WTC11 (cell line): ENCODE measurements at regions not wholly inside any gene's neighbourhood (a gene's known extent, or its start where the extent isn't known, plus 50 kb on each side); places are given as distances from the start of the nearest gene placed in this dataset.

Experiments
- ATAC-seq: fragments of 200-7000 bp; cut with Tn5 transposase; 2 replicates; pipeline ENCODE4 v1.10.0; 2021; ENCODE audit warnings: mild to moderate bottlenecking, moderate library complexity
- CTCF ChIA-PET: fragments of 300-600 bp; sonication (Branson Sonifier 250); formaldehyde crosslinking; loops from one replicate; lab custom pipeline; 2021; ENCODE audit warnings: antibody characterized with exemption; lab: Charles Lee
- POLR2A ChIA-PET: fragments of 350-600 bp; sonication (Branson Sonifier 250); formaldehyde crosslinking; loops from one replicate; lab custom pipeline; 2021; ENCODE audit warnings: antibody characterized with exemption; lab: Charles Lee
- DNase-seq: peaks from one replicate; pipeline ENCODE4 v3.0.0; 2021; ENCODE audit warnings: low spot score
- H3K27ac Mint-ChIP-seq: 2 replicates; pipeline ENCODE4 v1.8.0; 2021; ENCODE audit warnings: mixed read lengths
- H3K27me3 Mint-ChIP-seq: 2 replicates; pipeline ENCODE4 v1.8.0; 2021; ENCODE audit warnings: low read depth, mild to moderate bottlenecking, moderate library complexity, mixed read lengths
- H3K36me3 Mint-ChIP-seq: 2 replicates; pipeline ENCODE4 v1.8.0; 2021; ENCODE audit warnings: mixed read lengths
- H3K4me1 Mint-ChIP-seq: 2 replicates; pipeline ENCODE4 v1.8.0; 2022; ENCODE audit warnings: mixed read lengths
- H3K4me3 Mint-ChIP-seq: 2 replicates; pipeline ENCODE4 v1.8.0; 2021; ENCODE audit warnings: mild to moderate bottlenecking, moderate library complexity, mixed read lengths
- H3K9me3 Mint-ChIP-seq: 2 replicates; pipeline ENCODE4 v1.8.0; 2021; ENCODE audit warnings: mixed read lengths
- AR ChIP-seq: fragments of 250-450 bp; sonication (Bioruptor Pico); IDR thresholded peaks from 2 replicates; pipeline ENCODE4 v1.9.0; 2021; ENCODE audit warnings: mild to moderate bottlenecking
- ATF3 ChIP-seq: sonication (generic); formaldehyde crosslinking; conservative IDR thresholded peaks from 2 replicates; pipeline ENCODE4 v1.8.1; 2022; ENCODE audit warnings: mild to moderate bottlenecking, missing genetic modification reagents
- ETV6 ChIP-seq: sonication (generic); formaldehyde crosslinking; IDR thresholded peaks from 2 replicates; pipeline ENCODE4 v1.8.1; 2022; ENCODE audit warnings: mild to moderate bottlenecking, missing genetic modification reagents
- GABPB1 ChIP-seq: sonication (generic); formaldehyde crosslinking; IDR thresholded peaks from 2 replicates; pipeline ENCODE4 v1.8.1; 2023; ENCODE audit warnings: mild to moderate bottlenecking, missing genetic modification reagents
- NFATC4 ChIP-seq: fragments of 250-450 bp; sonication (Bioruptor Pico); IDR thresholded peaks from 2 replicates; pipeline ENCODE4 v1.9.0; 2021; ENCODE audit warnings: mild to moderate bottlenecking
- NR3C1 ChIP-seq: sonication (generic); formaldehyde crosslinking; conservative IDR thresholded peaks from 2 replicates; pipeline ENCODE4 v1.8.1; 2023; ENCODE audit warnings: low read depth, mild to moderate bottlenecking, missing genetic modification reagents
- OVOL2 ChIP-seq: fragments of 250-450 bp; sonication (Bioruptor Pico); IDR thresholded peaks from 2 replicates; pipeline ENCODE4 v1.9.0; 2021; ENCODE audit warnings: mild to moderate bottlenecking, borderline replicate concordance
- TEAD4 ChIP-seq: sonication (generic); formaldehyde crosslinking; IDR thresholded peaks from 2 replicates; pipeline ENCODE4 v1.8.0; 2022; ENCODE audit warnings: mild to moderate bottlenecking, missing genetic modification reagents
- USF1 ChIP-seq: sonication (generic); formaldehyde crosslinking; IDR thresholded peaks from 2 replicates; pipeline ENCODE4 v1.8.0; 2022; ENCODE audit warnings: mild to moderate bottlenecking, missing genetic modification reagents
- ZNF219 ChIP-seq: sonication (generic); formaldehyde crosslinking; IDR thresholded peaks from 2 replicates; pipeline ENCODE4 v1.8.0; 2023; ENCODE audit warnings: missing genetic modification reagents, mild to moderate bottlenecking, borderline replicate concordance
- ZSCAN18 ChIP-seq: fragments of 250-450 bp; sonication (Bioruptor Pico); IDR thresholded peaks from 2 replicates; pipeline ENCODE4 v2.1.2; 2022; ENCODE audit warnings: mild to moderate bottlenecking, moderate library complexity
- TF ChIP-seq, protein P1 (sequence below): fragments of 200-600 bp; IDR thresholded peaks from 2 replicates; pipeline ENCODE4 v1.8.0; 2022; ENCODE audit warnings: antibody characterized with exemption
- TF ChIP-seq, protein P2 (sequence below): sonication (generic); formaldehyde crosslinking; IDR thresholded peaks from 2 replicates; pipeline ENCODE4 v1.8.1; 2023; ENCODE audit warnings: mild to moderate bottlenecking, moderate library complexity, missing genetic modification reagents
- TF ChIP-seq, protein P3 (sequence below): fragments of 250-450 bp; sonication (Bioruptor Pico); conservative IDR thresholded peaks from 2 replicates; pipeline ENCODE4 v1.9.0; 2021; ENCODE audit warnings: mild to moderate bottlenecking
- TF ChIP-seq, protein P4 (sequence below): sonication (generic); formaldehyde crosslinking; IDR thresholded peaks from 2 replicates; pipeline ENCODE4 v1.8.0; 2022; ENCODE audit warnings: missing genetic modification reagents

DNA sequence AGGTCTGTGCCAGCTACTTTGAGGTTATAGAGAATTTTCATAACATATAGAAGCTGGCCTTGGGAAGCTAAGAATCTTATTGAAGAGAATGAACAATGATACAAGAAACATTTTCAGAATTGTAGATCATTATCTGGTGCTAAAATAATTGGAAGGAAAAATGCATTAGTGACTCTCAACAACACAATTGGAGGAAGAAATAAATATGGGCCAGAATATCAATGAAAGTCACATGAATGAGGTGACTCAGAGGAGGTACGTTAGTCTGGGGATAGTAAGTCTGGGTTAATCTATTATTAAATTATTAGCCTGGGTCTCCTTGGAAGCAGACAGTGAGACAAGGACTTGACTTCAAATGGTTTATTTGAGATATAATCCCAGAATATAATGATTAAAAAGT, 529.3 kb upstream of the SLIT2 start:
- no peak for ATAC-seq
- Mint-ChIP-seq H3K27ac (no peak overlapping the region), H3K4me3 (no peak overlapping the region), H3K27me3 (no peaks in the 10 kb centered on the region), H3K9me3 (peaks cover 5% of the 10 kb centered on the region), H3K4me1 (no peaks in the 10 kb centered on the region), H3K36me3 (no peaks in the 10 kb centered on the region)
- ChIA-PET CTCF (no interaction called here), POLR2A (no interaction called here)
- no peak for DNase-seq
- TF ChIP-seq AR (CRISPR knock-in tag) (no peak), NR3C1 (no peak), TEAD4 (CRISPR knock-in tag) (no peak), GABPB1 (no peak), ZNF219 (CRISPR knock-in tag) (no peak), OVOL2 (no peak), ZSCAN18 (CRISPR knock-in tag) (no peak), USF1 (CRISPR knock-in tag) (no peak), ETV6 (no peak), ATF3 (CRISPR knock-in tag) (no peak), NFATC4 (CRISPR knock-in tag) (no peak)
- TF ChIP-seq, protein P1, sequence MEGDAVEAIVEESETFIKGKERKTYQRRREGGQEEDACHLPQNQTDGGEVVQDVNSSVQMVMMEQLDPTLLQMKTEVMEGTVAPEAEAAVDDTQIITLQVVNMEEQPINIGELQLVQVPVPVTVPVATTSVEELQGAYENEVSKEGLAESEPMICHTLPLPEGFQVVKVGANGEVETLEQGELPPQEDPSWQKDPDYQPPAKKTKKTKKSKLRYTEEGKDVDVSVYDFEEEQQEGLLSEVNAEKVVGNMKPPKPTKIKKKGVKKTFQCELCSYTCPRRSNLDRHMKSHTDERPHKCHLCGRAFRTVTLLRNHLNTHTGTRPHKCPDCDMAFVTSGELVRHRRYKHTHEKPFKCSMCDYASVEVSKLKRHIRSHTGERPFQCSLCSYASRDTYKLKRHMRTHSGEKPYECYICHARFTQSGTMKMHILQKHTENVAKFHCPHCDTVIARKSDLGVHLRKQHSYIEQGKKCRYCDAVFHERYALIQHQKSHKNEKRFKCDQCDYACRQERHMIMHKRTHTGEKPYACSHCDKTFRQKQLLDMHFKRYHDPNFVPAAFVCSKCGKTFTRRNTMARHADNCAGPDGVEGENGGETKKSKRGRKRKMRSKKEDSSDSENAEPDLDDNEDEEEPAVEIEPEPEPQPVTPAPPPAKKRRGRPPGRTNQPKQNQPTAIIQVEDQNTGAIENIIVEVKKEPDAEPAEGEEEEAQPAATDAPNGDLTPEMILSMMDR = no peak
- TF ChIP-seq, protein P2, sequence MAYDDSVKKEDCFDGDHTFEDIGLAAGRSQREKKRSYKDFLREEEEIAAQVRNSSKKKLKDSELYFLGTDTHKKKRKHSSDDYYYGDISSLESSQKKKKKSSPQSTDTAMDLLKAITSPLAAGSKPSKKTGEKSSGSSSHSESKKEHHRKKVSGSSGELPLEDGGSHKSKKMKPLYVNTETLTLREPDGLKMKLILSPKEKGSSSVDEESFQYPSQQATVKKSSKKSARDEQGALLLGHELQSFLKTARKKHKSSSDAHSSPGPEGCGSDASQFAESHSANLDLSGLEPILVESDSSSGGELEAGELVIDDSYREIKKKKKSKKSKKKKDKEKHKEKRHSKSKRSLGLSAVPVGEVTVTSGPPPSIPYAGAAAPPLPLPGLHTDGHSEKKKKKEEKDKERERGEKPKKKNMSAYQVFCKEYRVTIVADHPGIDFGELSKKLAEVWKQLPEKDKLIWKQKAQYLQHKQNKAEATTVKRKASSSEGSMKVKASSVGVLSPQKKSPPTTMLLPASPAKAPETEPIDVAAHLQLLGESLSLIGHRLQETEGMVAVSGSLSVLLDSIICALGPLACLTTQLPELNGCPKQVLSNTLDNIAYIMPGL (CRISPR knock-in tag) = no peak
- TF ChIP-seq, protein P3, sequence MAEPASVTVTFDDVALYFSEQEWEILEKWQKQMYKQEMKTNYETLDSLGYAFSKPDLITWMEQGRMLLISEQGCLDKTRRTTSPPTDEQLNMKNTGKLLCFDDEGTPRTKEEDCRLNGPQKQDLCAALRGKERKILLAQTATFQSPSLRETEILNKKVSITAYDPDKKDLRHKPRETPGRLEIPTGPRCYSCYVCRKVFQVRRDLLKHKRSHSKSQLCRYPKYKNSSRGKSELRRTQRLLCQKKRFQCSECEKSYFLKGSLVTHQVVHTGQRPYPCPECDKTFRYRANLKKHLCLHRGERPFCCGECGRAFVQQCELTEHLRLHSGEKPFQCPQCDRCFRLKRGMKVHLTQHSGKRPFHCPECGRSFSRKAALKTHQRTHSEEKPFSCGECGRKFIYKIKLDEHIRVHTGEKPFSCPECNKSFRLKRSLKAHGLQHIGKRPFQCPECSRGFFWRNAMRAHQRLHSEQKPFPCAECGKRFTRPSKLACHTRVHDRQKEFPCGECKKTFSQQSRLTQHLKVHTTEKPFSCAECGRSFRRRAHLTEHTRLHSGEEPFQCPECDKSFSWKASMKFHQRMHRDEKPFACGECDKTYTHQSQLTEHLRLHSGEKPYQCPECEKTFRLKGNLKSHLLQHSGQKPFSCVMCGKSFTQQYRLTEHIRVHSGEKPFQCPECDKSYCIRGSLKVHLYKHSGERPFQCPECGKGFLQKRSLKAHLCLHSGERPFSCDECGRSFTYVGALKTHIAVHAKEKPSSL (CRISPR knock-in tag) = no peak
- TF ChIP-seq, protein P4, sequence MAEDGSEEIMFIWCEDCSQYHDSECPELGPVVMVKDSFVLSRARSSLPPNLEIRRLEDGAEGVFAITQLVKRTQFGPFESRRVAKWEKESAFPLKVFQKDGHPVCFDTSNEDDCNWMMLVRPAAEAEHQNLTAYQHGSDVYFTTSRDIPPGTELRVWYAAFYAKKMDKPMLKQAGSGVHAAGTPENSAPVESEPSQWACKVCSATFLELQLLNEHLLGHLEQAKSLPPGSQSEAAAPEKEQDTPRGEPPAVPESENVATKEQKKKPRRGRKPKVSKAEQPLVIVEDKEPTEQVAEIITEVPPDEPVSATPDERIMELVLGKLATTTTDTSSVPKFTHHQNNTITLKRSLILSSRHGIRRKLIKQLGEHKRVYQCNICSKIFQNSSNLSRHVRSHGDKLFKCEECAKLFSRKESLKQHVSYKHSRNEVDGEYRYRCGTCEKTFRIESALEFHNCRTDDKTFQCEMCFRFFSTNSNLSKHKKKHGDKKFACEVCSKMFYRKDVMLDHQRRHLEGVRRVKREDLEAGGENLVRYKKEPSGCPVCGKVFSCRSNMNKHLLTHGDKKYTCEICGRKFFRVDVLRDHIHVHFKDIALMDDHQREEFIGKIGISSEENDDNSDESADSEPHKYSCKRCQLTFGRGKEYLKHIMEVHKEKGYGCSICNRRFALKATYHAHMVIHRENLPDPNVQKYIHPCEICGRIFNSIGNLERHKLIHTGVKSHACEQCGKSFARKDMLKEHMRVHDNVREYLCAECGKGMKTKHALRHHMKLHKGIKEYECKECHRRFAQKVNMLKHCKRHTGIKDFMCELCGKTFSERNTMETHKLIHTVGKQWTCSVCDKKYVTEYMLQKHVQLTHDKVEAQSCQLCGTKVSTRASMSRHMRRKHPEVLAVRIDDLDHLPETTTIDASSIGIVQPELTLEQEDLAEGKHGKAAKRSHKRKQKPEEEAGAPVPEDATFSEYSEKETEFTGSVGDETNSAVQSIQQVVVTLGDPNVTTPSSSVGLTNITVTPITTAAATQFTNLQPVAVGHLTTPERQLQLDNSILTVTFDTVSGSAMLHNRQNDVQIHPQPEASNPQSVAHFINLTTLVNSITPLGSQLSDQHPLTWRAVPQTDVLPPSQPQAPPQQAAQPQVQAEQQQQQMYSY = no peak
